ENCODE measurements at regions not wholly inside any gene's neighbourhood (a gene's known extent, or its start where the extent isn't known, plus 50 kb on each side); places are given as distances from the start of the nearest gene placed in this dataset.
"Not testable (repeated sequence)": the region's sequence is repeated elsewhere in the genome, so short reads cannot be mapped to it uniquely, and the experiment has no call there.

DNA sequence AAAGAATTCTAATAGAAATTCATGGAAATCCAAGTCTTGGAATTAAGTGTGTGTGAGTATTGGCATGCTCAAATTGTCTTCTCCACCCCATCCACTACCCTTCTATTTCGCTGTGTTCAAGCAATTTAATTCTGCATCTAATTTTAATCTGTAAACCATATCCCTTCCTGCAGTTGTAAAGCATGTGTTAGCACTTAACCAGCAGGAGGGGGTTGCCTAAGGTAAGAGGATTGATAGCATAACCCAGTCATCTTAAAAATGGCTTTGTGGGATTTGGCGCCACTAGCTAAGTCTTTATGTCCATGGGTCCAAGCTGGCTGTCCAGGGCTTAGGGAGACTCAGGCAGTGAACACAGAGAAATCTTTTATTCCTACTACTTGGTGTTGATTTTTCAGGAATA is 210.3 kb downstream of the PTPRC start:
- Histone ChIP-seq H2AFZ (ENCODE audit: low read depth, low read length) (no peak overlapping the region), H3K27ac (ENCODE audit: low read length) (no peak overlapping the region), H3K9me2 (ENCODE audit: insufficient read depth, low read length) (no peaks in the 10 kb centered on the region), H3K9ac (ENCODE audit: low read length) (no peak overlapping the region), H3K27me3 (ENCODE audit: insufficient read depth, low read depth, low read length) (no peaks in the 10 kb centered on the region), H3K4me2 (ENCODE audit: low read length) (no peak overlapping the region), H3K9me3 (ENCODE audit: low read length) (no peaks in the 10 kb centered on the region), H3K36me3 (ENCODE audit: insufficient read depth, low read length) (no peaks in the 10 kb centered on the region), H4K20me1 (ENCODE audit: insufficient read depth) (no peaks in the 10 kb centered on the region), H3K79me2 (replicated peaks; ENCODE audit: insufficient read depth, low read length) (no peaks in the 10 kb centered on the region), H3K4me3 (ENCODE audit: low read length) (no peak overlapping the region), H3F3A (ENCODE audit: insufficient read depth, low read length, poor library complexity, severe bottlenecking) (no peaks in the 10 kb centered on the region)
- TF ChIP-seq POLR2AphosphoS5 (IDR thresholded peaks at IDR 0.05) (no peak), TAF1 (IDR thresholded peaks at IDR 0.05; ENCODE audit: low read depth) (no peak)

DNA sequence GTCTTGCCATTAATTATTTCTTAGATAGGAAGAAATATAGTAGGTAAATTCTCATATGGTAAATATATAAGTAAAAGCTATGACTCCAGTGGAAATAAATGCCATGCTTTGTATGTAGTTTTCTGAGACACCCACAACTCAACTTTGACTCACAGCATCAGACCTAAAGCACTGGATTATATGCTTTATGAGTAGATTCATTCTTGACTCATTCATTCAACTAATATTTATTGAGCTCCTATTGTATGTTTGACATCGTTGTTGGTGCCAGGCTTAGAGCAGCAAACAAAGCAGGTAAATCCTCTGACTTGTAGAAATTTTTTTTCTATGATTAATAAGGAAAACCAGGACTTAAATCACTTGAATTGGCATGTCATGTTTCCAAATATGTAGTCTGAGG is 211.4 kb downstream of the PTPRC start:
- no peaks in the 10 kb centered on the region for H3K27me3 ChIP-seq (ENCODE audit: insufficient read depth, low read depth, low read length)
- H3K4me3 ChIP-seq (ENCODE audit: low read length) = no peak overlapping the region
- H3K9me3 ChIP-seq (ENCODE audit: low read length) = no peaks in the 10 kb centered on the region
- H3K27ac ChIP-seq (ENCODE audit: low read length) = no peak overlapping the region
- H3K9ac ChIP-seq (ENCODE audit: low read length) = no peak overlapping the region
- no peaks in the 10 kb centered on the region for H4K20me1 ChIP-seq (ENCODE audit: insufficient read depth)
- H3K79me2 ChIP-seq (replicated peaks; ENCODE audit: insufficient read depth, low read length) = no peaks in the 10 kb centered on the region
- H3K4me2 ChIP-seq (ENCODE audit: low read length) = no peak overlapping the region
- no peaks in the 10 kb centered on the region for H3F3A ChIP-seq (ENCODE audit: insufficient read depth, low read length, poor library complexity, severe bottlenecking)
- no peak overlapping the region for H2AFZ ChIP-seq (ENCODE audit: low read depth, low read length)
- TF ChIP-seq RAD21 (conservative IDR thresholded peaks at IDR 0.05) = no peak
- no peak for TF ChIP-seq EP300 (conservative IDR thresholded peaks at IDR 0.05; ENCODE audit: poor library complexity, severe bottlenecking)
- TF ChIP-seq POLR2AphosphoS5 (IDR thresholded peaks at IDR 0.05) = no peak
- TF ChIP-seq TAF1 (IDR thresholded peaks at IDR 0.05; ENCODE audit: low read depth) = no peak
- TF ChIP-seq MXI1 (conservative IDR thresholded peaks at IDR 0.05; ENCODE audit: poor library complexity, severe bottlenecking) = no peak
- TF ChIP-seq, protein P1, sequence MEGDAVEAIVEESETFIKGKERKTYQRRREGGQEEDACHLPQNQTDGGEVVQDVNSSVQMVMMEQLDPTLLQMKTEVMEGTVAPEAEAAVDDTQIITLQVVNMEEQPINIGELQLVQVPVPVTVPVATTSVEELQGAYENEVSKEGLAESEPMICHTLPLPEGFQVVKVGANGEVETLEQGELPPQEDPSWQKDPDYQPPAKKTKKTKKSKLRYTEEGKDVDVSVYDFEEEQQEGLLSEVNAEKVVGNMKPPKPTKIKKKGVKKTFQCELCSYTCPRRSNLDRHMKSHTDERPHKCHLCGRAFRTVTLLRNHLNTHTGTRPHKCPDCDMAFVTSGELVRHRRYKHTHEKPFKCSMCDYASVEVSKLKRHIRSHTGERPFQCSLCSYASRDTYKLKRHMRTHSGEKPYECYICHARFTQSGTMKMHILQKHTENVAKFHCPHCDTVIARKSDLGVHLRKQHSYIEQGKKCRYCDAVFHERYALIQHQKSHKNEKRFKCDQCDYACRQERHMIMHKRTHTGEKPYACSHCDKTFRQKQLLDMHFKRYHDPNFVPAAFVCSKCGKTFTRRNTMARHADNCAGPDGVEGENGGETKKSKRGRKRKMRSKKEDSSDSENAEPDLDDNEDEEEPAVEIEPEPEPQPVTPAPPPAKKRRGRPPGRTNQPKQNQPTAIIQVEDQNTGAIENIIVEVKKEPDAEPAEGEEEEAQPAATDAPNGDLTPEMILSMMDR (IDR thresholded peaks at IDR 0.05; ENCODE audit: poor library complexity, severe bottlenecking) = no peak
- no peak for TF ChIP-seq SMC3 (conservative IDR thresholded peaks at IDR 0.05; ENCODE audit: poor library complexity)
- H3K9me2 ChIP-seq (ENCODE audit: insufficient read depth, low read length) = no peaks in the 10 kb centered on the region
- H3K36me3 ChIP-seq (ENCODE audit: insufficient read depth, low read length) = no peaks in the 10 kb centered on the region

DNA sequence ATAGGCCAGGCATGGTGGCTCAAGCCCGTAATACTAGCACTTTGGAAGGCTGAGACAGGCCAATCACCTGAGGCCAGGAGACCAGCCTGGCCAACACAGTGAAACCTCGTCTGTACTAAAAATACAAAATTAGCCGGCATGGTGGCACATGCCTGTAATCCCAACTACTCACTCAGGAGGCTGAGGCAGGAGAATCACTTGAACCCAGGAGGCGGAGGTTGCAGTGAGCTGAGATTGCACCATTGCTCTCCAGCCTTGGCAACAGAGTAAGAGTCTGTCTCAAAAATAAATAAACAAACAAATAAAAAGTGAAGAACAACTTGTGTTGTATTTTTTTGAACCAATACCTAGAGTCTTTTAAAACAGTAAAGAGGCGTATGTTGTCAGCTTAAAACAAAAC is 212.1 kb downstream of the PTPRC start:
- not testable (repeated sequence) for H3K79me2 ChIP-seq (replicated peaks; ENCODE audit: insufficient read depth, low read length); H3F3A ChIP-seq (ENCODE audit: insufficient read depth, low read length, poor library complexity, severe bottlenecking); H2AFZ ChIP-seq (ENCODE audit: low read depth, low read length); H3K9ac ChIP-seq (ENCODE audit: low read length); H3K9me2 ChIP-seq (ENCODE audit: insufficient read depth, low read length); H3K27ac ChIP-seq (ENCODE audit: low read length); H3K4me3 ChIP-seq (ENCODE audit: low read length); H4K20me1 ChIP-seq (ENCODE audit: insufficient read depth); H3K36me3 ChIP-seq (ENCODE audit: insufficient read depth, low read length); H3K9me3 ChIP-seq (ENCODE audit: low read length); H3K4me2 ChIP-seq (ENCODE audit: low read length); H3K27me3 ChIP-seq (ENCODE audit: insufficient read depth, low read depth, low read length)

DNA sequence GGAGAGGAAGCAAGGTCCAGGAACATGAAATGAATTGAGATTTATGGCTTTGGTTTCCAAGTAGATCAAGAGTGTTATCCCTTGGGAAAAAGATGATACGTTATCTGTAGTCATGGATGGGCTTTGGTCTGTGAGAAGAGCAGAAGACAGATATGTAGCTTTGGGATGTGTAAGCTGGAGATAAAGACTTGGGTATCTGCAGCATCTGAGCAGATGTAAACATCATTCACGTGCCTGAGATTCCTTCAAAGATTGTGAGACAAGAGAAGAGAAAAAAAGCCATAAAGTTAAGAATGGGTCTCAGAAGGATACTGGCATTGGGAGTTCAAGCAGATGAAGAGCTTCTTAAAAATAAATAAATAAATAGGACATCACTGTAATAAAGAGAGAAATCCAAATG is 217.8 kb downstream of the PTPRC start:
- Histone ChIP-seq H3F3A (ENCODE audit: insufficient read depth, low read length, poor library complexity, severe bottlenecking) (no peaks in the 10 kb centered on the region), H3K27ac (ENCODE audit: low read length) (no peak overlapping the region), H2AFZ (ENCODE audit: low read depth, low read length) (no peak overlapping the region), H3K9ac (ENCODE audit: low read length) (no peak overlapping the region), H4K20me1 (ENCODE audit: insufficient read depth) (no peaks in the 10 kb centered on the region), H3K27me3 (ENCODE audit: insufficient read depth, low read depth, low read length) (no peaks in the 10 kb centered on the region), H3K4me2 (ENCODE audit: low read length) (no peak overlapping the region), H3K36me3 (ENCODE audit: insufficient read depth, low read length) (peaks cover 4% of the 10 kb centered on the region), H3K4me3 (ENCODE audit: low read length) (no peak overlapping the region), H3K9me2 (ENCODE audit: insufficient read depth, low read length) (no peaks in the 10 kb centered on the region), H3K79me2 (replicated peaks; ENCODE audit: insufficient read depth, low read length) (no peaks in the 10 kb centered on the region), H3K9me3 (ENCODE audit: low read length) (no peaks in the 10 kb centered on the region)
- TF ChIP-seq TAF1 (IDR thresholded peaks at IDR 0.05; ENCODE audit: low read depth) = no peak
- no peak for TF ChIP-seq POLR2AphosphoS5 (IDR thresholded peaks at IDR 0.05)

All from neural cell (in vitro differentiated cells).